RPMI7951 (cell line): ENCODE measurements at regions not wholly inside any gene's neighbourhood (a gene's known extent, or its start where the extent isn't known, plus 50 kb on each side); places are given as distances from the start of the nearest gene placed in this dataset.
"Not testable (repeated sequence)": the region's sequence is repeated elsewhere in the genome, so short reads cannot be mapped to it uniquely, and the experiment has no call there.

Source experiments
- DNase-seq: peaks from one replicate; pipeline ENCODE4 v3.0.0-alpha.2; 2012; ENCODE audit warnings: low read depth

GRCh38 chr3:158882445-158882844 is 80.6 kb downstream of the MFSD1 start:
- DNase-seq: peak; percentile 15

GRCh38 chr3:158896729-158897128 is 94.9 kb downstream of the MFSD1 start:
- DNase-seq: no peak

GRCh38 chr3:158906749-158907148 is 104.9 kb downstream of the MFSD1 start:
- DNase-seq: no peak

GRCh38 chr3:158908187-158908734 is 106.4 kb downstream of the MFSD1 start:
- no peak for DNase-seq

- DNase-seq: peak; percentile 91
These were observed 108.0 kb downstream of the MFSD1 start for GRCh38 chr3:158909870-158910269.

- DNase-seq: peak; percentile 22
These were observed 109.7 kb downstream of the MFSD1 start for GRCh38 chr3:158911586-158911985.

GRCh38 chr3:158912188-158912587 is 110.3 kb downstream of the MFSD1 start:
- DNase-seq: peak; percentile 58

GRCh38 chr3:158912621-158913020 is 110.8 kb downstream of the MFSD1 start:
- peak; percentile 66 for DNase-seq

GRCh38 chr3:158916111-158916510 is 114.3 kb downstream of the MFSD1 start:
- DNase-seq: no peak

- DNase-seq: peak; percentile 90
These were observed 116.2 kb downstream of the MFSD1 start for GRCh38 chr3:158918008-158918407.

GRCh38 chr3:158918451-158918850 is 116.6 kb downstream of the MFSD1 start:
- no peak for DNase-seq

- peak; percentile 41 for DNase-seq
These were observed 118.5 kb downstream of the MFSD1 start for GRCh38 chr3:158920371-158920770.

- DNase-seq: no peak
These were observed 123.2 kb downstream of the MFSD1 start for GRCh38 chr3:158925021-158925420.

- no peak for DNase-seq
These were observed 124.1 kb downstream of the MFSD1 start for GRCh38 chr3:158925828-158926494.

GRCh38 chr3:158935846-158936245 is 134.0 kb downstream of the MFSD1 start:
- DNase-seq: peak; percentile 71

- peak; percentile 41 for DNase-seq
These were observed 134.8 kb downstream of the MFSD1 start for GRCh38 chr3:158936530-158937113.

GRCh38 chr3:158950178-158950901 is 148.5 kb downstream of the MFSD1 start:
- peak; percentile 85 for DNase-seq

GRCh38 chr3:158953131-158953530 is 151.3 kb downstream of the MFSD1 start:
- peak; percentile 60 for DNase-seq

- DNase-seq: no peak
These were observed 152.6 kb downstream of the MFSD1 start for GRCh38 chr3:158954420-158954819.

GRCh38 chr3:158957777-158958176 is 155.9 kb downstream of the MFSD1 start:
- not testable (repeated sequence) for DNase-seq

GRCh38 chr3:158958873-158959272 is 157.0 kb downstream of the MFSD1 start:
- no peak for DNase-seq

- no peak for DNase-seq
These were observed 159.6 kb downstream of the MFSD1 start for GRCh38 chr3:158961471-158961870.

GRCh38 chr3:158961911-158962310 is 160.1 kb downstream of the MFSD1 start:
- DNase-seq: peak; percentile 17
